Pancreas (tissue), 10 donors: ENCODE measurements at regions not wholly inside any gene's neighbourhood (a gene's known extent, or its start where the extent isn't known, plus 50 kb on each side); places are given as distances from the start of the nearest gene placed in this dataset.

Experiments used
- ATAC-seq, 4 donors: fragments of 200-7000 bp; cut with Tn5 transposase; one replicate each; pipeline versions ENCODE4 v1.8.0 to v1.9.1; 2020; ENCODE audit warnings: mild to moderate bottlenecking in 4 of 4, moderate library complexity in 4 of 4
- DNase-seq, 6 donors: peaks; one replicate each; pipeline ENCODE4 v3.0.0-alpha.2; 2020
- FAIRE-seq: peaks from 2 replicates; lab custom pipeline; 2012; peaks lifted over from hg19 to GRCh38; lab: Jason Lieb, UNC
- H3K27ac ChIP-seq, 4 donors: fragments of 200-600 bp; sonication (generic); 1 replicate in 3 of 4; 2 replicates in 1 of 4; pipeline versions ENCODE4 v1.5.0 to v1.8.0; 2020
- H3K27me3 ChIP-seq, 4 donors: fragments of 200-600 bp; one replicate each; pipeline ENCODE4 v1.8.0; 2021
- H3K36me3 ChIP-seq, 3 donors: fragments of 200-600 bp; sonication (generic) in 1 of 3; one replicate each; pipeline versions ENCODE4 v1.5.0 to v1.8.0; 2020 to 2021
- H3K4me1 ChIP-seq, 3 donors: fragments of 200-600 bp; one replicate each; pipeline ENCODE4 v1.8.0; 2021
- H3K4me3 ChIP-seq, 4 donors: fragments of 200-600 bp; sonication (generic) in 2 of 4; one replicate each; pipeline versions ENCODE4 v1.5.0 to v1.8.0; 2020 to 2021
- H3K9me3 ChIP-seq, 4 donors: fragments of 200-600 bp; one replicate each; pipeline ENCODE4 v1.8.0; 2021
- WGBS, 2 donors: extraction: QIAGEN DNeasy Blood & Tissue Kit; methylation state at CpG; one replicate each; pipeline ENCODE4 v1.1.7; 2013; 5-methylcytosine and 5-hydroxymethylcytosine counted together
- intact Hi-C, 3 donors: fragments of 100-400 bp; cut with DNase I; formaldehyde crosslinking; loops; one replicate each; pipeline versions ENCODE4 v1.11.1 to v1.14.2; 2022
- TF ChIP-seq, protein P1 (sequence below), 4 donors: fragments of 200-600 bp; sonication (generic) in 3 of 4; IDR thresholded peaks; one replicate each; pipeline versions ENCODE4 v1.5.0 to v1.8.0; 2021; ENCODE audit warnings: antibody characterized with exemption in 4 of 4
- donor health status: healthy with polysubstance abuse.
- donor health status: DM: no; HTN: no; CAD: no; lungs with moderate emphysema.
- donor health status: DM: no; HTN: no; CAD: no.
- donor health status: control.
- donor health status: control.
- donor health status: Bipolar disorder and iron deficiency.
- donor health status: DM: yes; HTN: yes; CAD: no.
- donor health status: DM: no; HTN: no; CAD: no.
- donor health status: DM: no; HTN: no; CAD: no.
- donor health status: DM: yes; HTN: yes; CAD: no.

DNA sequence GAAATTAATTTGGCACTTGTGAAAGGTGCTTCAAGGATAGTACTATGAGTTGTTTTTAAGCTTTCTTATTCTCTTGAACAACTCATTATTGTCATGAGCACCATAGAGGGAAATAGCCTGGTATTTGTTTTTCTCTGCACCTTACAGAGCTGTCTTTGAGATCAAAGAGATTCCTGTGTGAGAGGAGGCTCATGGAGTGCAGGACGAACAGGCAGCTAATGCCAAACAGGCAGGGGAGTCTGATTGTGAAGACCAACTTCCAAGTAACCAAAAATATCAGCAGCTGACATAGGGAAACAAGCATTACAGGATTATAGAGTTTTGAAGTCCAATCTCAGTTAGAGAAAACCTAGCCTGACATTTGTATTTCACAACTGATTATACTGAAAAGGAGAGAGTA, 110.6 kb upstream of the TENT5A start:
- DNase-seq (no peak), FAIRE-seq (no peak)
- WGBS, 2 donors: 19 to 24% methylated on average over 1 of the region's 1 CpG

DNA sequence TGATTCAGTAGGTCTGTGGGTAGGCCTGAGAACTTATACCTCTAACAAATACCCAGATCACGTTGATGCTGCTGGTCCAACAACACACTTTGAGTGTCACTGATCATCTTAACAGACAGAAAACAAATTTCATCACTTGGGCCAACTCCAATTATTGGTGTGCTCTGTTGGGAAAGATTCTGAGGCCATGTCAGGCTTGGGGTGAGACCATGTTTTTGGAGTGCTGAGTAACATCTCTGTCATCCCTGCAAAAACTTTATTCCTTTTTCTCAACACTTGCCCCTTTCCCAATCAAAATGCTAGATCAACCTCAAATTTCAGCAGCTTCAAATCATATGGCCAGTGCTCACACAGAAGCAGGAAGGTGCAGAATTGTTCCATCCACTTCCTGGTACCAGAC, 108.8 kb upstream of the TENT5A start:
- Histone ChIP-seq H3K4me1 (peaks cover 0 to 9% (median 0%) of the 10 kb centered on the region in 3 donors), H3K9me3 (no peaks in the 10 kb centered on the region), H3K36me3 (no peaks in the 10 kb centered on the region), H3K4me3 (no peak overlapping the region), H3K27ac (no peak overlapping the region), H3K27me3 (no peaks in the 10 kb centered on the region)
- FAIRE-seq (no peak), ATAC-seq (no peak), DNase-seq (no peak)
- TF ChIP-seq, protein P1, sequence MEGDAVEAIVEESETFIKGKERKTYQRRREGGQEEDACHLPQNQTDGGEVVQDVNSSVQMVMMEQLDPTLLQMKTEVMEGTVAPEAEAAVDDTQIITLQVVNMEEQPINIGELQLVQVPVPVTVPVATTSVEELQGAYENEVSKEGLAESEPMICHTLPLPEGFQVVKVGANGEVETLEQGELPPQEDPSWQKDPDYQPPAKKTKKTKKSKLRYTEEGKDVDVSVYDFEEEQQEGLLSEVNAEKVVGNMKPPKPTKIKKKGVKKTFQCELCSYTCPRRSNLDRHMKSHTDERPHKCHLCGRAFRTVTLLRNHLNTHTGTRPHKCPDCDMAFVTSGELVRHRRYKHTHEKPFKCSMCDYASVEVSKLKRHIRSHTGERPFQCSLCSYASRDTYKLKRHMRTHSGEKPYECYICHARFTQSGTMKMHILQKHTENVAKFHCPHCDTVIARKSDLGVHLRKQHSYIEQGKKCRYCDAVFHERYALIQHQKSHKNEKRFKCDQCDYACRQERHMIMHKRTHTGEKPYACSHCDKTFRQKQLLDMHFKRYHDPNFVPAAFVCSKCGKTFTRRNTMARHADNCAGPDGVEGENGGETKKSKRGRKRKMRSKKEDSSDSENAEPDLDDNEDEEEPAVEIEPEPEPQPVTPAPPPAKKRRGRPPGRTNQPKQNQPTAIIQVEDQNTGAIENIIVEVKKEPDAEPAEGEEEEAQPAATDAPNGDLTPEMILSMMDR (IDR thresholded peaks at IDR 0.05): no peak
- WGBS, 2 donors: 71 to 90% methylated on average over 1 of the region's 1 CpG
- intact Hi-C loops: no loop called here

More for the DNA sequence above, 110.6 kb upstream of the TENT5A start:
- Histone ChIP-seq H3K36me3 (no peaks in the 10 kb centered on the region), H3K27me3 (no peaks in the 10 kb centered on the region), H3K4me1 (peaks cover 0 to 9% (median 0%) of the 10 kb centered on the region in 3 donors), H3K27ac (no peak overlapping the region), H3K4me3 (no peak overlapping the region), H3K9me3 (no peaks in the 10 kb centered on the region)
- intact Hi-C loops: no loop called here
- ATAC-seq: peak in 1 of 4 donors; percentile 37
- TF ChIP-seq, protein P1 (IDR thresholded peaks at IDR 0.05): no peak

DNA sequence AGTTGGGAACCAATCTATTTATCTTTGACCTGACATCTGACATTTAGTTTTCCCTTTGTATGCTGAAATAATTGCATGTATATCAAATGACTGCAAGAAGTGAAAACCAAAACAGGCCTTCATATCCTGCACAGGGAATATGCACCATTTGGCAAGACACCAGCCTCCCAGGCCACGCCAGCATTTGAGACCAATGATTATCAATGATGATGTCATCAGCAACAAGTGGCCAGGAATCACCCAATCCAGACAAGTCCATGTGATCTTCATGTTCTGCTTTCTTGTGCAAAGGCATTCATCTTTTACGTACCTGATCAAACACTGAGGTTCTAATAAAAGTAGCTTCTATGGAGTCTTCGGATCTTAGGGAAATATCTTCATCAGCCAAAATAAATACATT, 107.4 kb upstream of the TENT5A start:
- TF ChIP-seq, protein P1 (IDR thresholded peaks at IDR 0.05): no peak
- ATAC-seq (peak in 2 of 4 donors; percentile 12 to 36), FAIRE-seq (no peak), DNase-seq (peak in 1 of 6 donors; percentile 33)
- H3K27ac ChIP-seq: no peak overlapping the region
- H3K9me3 ChIP-seq: no peaks in the 10 kb centered on the region
- H3K36me3 ChIP-seq: no peaks in the 10 kb centered on the region
- 72 to 76% methylated on average over 3 of the region's 3 CpGs for WGBS, 2 donors
- peaks cover 0 to 5% (median 0%) of the 10 kb centered on the region in 3 donors for H3K4me1 ChIP-seq
- no peak overlapping the region for H3K4me3 ChIP-seq
- intact Hi-C loops: no loop called here
- no peaks in the 10 kb centered on the region for H3K27me3 ChIP-seq

DNA sequence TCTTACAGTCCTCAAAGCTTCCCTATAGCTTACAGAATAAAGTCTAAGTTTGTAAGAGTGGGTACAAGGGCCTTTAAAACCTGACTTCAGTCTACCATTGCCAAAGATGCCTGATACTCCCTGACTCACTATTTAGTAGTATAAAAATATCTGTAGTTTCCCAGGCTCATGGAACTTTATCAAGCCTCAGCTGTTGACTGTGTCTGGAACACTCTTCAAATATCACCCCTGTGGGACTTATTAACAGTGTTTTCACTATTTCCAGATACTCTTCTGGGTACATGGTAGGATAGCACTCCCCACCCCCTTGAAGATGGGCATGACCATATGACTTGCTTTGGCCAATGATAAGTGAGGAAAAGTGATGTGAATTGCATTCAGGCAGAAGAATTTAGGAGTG, 105.3 kb upstream of the TENT5A start:
- Histone ChIP-seq H3K9me3 (no peaks in the 10 kb centered on the region), H3K4me1 (no peaks in the 10 kb centered on the region), H3K4me3 (no peak overlapping the region), H3K27me3 (no peaks in the 10 kb centered on the region), H3K36me3 (no peaks in the 10 kb centered on the region), H3K27ac (no peak overlapping the region)
- intact Hi-C loops: no loop called here
- no peak for DNase-seq
- TF ChIP-seq, protein P1 (IDR thresholded peaks at IDR 0.05): no peak
- FAIRE-seq: no peak
- no peak for ATAC-seq

DNA sequence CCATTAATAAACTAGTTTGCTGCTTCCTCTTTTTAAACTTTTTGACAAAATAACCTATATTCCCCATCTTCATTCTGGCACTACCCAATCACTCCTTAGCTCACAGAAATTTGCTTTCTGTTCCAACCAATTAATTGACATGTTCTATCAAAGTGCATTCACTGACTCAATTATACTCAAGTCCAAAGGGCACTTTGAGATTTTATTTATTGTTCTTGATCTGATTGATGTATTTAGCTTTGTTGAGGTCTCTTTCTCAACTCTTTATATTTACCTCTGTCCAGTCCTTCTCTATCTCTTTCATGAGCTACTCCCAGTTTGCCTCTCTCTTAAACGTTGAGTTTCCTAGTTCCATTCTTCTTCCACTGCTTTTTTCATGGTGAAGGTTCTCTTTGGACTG, 104.4 kb upstream of the TENT5A start:
- no peak for ATAC-seq
- Histone ChIP-seq H3K36me3 (no peaks in the 10 kb centered on the region), H3K27me3 (no peaks in the 10 kb centered on the region), H3K27ac (no peak overlapping the region), H3K9me3 (no peaks in the 10 kb centered on the region), H3K4me1 (no peaks in the 10 kb centered on the region), H3K4me3 (no peak overlapping the region)
- TF ChIP-seq, protein P1 (IDR thresholded peaks at IDR 0.05): no peak
- no peak for FAIRE-seq
- WGBS, 2 donors: 22 to 52% methylated on average over 1 of the region's 1 CpG
- intact Hi-C loops: no loop called here
- DNase-seq: no peak
